ENCODE measurements at regions not wholly inside any gene's neighbourhood (a gene's known extent, or its start where the extent isn't known, plus 50 kb on each side); places are given as distances from the start of the nearest gene placed in this dataset.

DNA sequence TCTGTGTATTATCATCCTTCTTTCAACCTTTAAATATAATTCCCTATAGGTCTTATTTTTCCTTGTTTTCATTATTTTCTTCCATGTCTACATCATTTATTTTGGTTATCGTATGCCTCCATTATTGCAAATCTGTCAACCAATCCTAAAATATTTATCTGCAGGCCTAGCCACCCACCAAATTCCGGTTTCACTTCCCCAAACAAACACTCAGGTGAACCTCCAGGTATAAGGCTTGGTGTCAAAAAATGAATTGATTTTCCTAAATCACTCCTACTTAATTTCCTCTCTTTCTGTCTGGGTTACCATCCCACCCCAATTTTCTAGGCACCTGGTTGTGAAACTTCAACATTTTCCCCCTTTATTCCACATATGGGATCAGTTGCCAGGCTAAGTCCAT, 111.9 kb upstream of the LINC00305 start:
- intact Hi-C loops (cut with DNase I), result no loop called here
- 95% methylated on average over 2 of the region's 2 CpGs for WGBS

DNA sequence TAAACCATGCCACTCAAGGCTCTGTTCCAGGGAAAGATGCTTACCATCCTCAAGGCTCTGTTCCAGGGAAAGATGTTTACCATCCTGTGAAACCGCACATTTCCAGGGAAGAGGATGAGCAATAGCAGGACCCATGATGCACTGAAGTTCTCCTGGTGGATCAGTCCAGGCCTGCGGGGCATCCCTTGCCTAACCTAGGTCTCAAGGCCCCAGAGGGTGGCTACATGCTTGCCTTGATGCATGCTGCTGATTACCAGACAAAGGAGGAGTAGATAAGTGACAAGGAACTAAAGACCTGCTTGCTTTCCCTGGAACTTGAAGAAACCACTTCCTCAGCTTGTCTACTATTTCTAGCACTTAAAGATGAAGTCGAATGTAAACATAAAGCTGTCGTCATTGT, 111.0 kb upstream of the LINC00305 start:
- DNase-seq (ENCODE audit: low spot score), result no peak

More for the DNA sequence above, 111.9 kb upstream of the LINC00305 start:
- TF ChIP-seq POLR2A (IDR thresholded peaks at IDR 0.05), result no peak
- TF ChIP-seq, protein P1, sequence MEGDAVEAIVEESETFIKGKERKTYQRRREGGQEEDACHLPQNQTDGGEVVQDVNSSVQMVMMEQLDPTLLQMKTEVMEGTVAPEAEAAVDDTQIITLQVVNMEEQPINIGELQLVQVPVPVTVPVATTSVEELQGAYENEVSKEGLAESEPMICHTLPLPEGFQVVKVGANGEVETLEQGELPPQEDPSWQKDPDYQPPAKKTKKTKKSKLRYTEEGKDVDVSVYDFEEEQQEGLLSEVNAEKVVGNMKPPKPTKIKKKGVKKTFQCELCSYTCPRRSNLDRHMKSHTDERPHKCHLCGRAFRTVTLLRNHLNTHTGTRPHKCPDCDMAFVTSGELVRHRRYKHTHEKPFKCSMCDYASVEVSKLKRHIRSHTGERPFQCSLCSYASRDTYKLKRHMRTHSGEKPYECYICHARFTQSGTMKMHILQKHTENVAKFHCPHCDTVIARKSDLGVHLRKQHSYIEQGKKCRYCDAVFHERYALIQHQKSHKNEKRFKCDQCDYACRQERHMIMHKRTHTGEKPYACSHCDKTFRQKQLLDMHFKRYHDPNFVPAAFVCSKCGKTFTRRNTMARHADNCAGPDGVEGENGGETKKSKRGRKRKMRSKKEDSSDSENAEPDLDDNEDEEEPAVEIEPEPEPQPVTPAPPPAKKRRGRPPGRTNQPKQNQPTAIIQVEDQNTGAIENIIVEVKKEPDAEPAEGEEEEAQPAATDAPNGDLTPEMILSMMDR (IDR thresholded peaks at IDR 0.05), result no peak
- Histone ChIP-seq H3K4me1 (replicated peaks) (no peaks in the 10 kb centered on the region), H3K9me3 (no peaks in the 10 kb centered on the region), H3K27ac (no peak overlapping the region), H3K27me3 (replicated peaks; ENCODE audit: insufficient read depth) (no peaks in the 10 kb centered on the region), H3K4me3 (no peak overlapping the region), H3K36me3 (no peaks in the 10 kb centered on the region)
- no peak for DNase-seq (ENCODE audit: low spot score)

DNA sequence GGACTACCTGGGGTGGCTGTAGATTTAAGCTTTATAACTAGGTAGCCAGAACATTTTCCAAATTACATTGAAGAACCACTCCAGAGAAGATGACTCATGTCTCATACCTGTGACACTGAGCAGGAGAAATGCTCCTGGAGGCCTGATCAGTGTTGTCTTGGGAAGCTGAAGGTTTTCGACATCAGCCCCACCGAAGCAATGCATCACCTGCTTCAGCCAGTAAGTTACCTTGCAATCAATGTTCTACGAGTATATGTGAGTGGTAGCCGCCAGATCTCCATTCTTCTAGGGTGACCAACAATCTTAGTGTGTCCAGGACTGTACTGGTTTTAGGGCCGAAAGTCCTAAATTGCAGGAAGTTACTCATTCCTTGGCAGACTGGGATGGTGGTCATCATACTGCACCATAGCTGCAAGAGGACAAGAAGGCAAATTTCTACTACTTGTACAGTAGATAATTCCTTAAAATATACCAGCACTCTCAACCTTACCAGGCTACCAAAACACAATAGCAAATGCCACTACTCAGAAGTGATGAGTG, 109.3 kb upstream of the LINC00305 start:
- WGBS, result 98% methylated on average over 5 of the region's 5 CpGs
- TF ChIP-seq, protein P1 (IDR thresholded peaks at IDR 0.05), result no peak
- TF ChIP-seq POLR2A (IDR thresholded peaks at IDR 0.05) (no peak), POLR2AphosphoS5 (IDR thresholded peaks at IDR 0.05) (no peak)
- Histone ChIP-seq H3K9me3 (no peaks in the 10 kb centered on the region), H3K36me3 (no peaks in the 10 kb centered on the region), H3K4me3 (no peak overlapping the region), H3K4me1 (replicated peaks) (no peaks in the 10 kb centered on the region), H3K27ac (no peak overlapping the region), H3K27me3 (replicated peaks; ENCODE audit: insufficient read depth) (no peaks in the 10 kb centered on the region)
- intact Hi-C loops (cut with DNase I), result no loop called here
- DNase-seq (ENCODE audit: low spot score), result no peak

More for the DNA sequence above, 111.0 kb upstream of the LINC00305 start:
- no peak for TF ChIP-seq POLR2A (IDR thresholded peaks at IDR 0.05)
- TF ChIP-seq, protein P1 (IDR thresholded peaks at IDR 0.05), result no peak
- no peak for TF ChIP-seq POLR2AphosphoS5 (IDR thresholded peaks at IDR 0.05)
- Histone ChIP-seq H3K9me3 (no peaks in the 10 kb centered on the region), H3K36me3 (no peaks in the 10 kb centered on the region), H3K4me3 (no peak overlapping the region), H3K27me3 (replicated peaks; ENCODE audit: insufficient read depth) (no peaks in the 10 kb centered on the region), H3K27ac (no peak overlapping the region), H3K4me1 (replicated peaks) (no peaks in the 10 kb centered on the region)
- 54% methylated on average over 4 of the region's 4 CpGs for WGBS
- intact Hi-C loops (cut with DNase I), result no loop called here

DNA sequence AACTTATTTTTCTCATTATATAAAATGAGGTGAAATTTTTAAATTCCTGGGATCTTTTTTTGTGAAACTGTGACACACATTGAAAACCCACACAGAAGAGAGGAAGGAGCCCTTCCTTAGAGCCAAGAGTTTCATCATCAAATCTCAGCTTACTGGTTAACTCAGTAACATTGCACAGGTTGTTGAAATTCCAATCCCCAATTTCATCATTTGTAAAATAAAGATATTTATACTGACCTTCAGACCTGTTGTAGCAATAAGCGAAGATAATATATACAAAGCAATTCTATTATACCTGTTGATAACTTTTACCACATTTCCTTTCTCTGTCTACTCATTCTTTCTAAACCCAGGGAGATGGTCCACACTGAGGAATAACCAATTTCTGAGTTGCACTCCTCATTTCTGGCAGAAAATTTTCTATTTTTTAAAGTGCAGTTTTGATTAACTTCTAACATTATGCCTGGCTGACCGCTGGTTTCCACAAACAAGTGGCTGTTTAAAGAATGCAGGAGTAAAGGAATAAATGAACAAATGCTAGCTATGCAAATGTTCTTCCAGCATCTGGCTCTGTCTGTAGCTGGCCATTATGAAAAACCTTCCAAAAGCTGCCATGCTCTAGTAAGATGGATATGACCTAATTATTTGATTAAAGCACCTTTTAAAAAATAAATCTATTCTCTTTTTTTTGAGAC, 105.7 kb upstream of the LINC00305 start:
- H3K27me3 ChIP-seq (replicated peaks; ENCODE audit: insufficient read depth), result no peaks in the 10 kb centered on the region
- WGBS, result 92% methylated on average over 2 of the region's 2 CpGs
- H3K4me1 ChIP-seq (replicated peaks), result no peaks in the 10 kb centered on the region
- intact Hi-C loops (cut with DNase I), result no loop called here
- H3K9me3 ChIP-seq, result no peaks in the 10 kb centered on the region
- H3K36me3 ChIP-seq, result no peaks in the 10 kb centered on the region
- DNase-seq (ENCODE audit: low spot score), result no peak
- TF ChIP-seq POLR2A (IDR thresholded peaks at IDR 0.05) (no peak), POLR2AphosphoS5 (IDR thresholded peaks at IDR 0.05) (no peak)
- TF ChIP-seq, protein P1 (IDR thresholded peaks at IDR 0.05), result no peak
- H3K27ac ChIP-seq, result no peak overlapping the region
- H3K4me3 ChIP-seq, result no peak overlapping the region

DNA sequence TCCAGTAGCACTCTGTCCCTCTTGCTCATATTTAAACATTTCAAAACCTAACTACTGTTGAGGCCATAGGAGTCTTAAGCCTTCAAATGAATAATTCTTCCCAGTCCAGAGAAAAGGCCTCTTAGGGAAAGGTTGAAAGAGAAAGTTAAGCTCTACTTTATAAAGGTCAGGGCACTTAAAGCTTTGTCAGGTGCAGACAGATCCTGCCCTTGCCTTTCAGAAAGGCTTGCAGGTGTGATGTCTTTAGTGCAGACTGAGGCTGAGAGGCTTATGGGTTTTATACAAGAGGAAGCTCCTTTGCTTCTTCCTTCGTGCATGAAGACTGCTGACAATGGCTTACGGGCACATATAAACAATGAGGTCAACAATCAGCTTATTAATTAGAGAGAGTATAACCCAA, 105.0 kb upstream of the LINC00305 start:
- no peak for DNase-seq (ENCODE audit: low spot score)
- Histone ChIP-seq H3K4me1 (replicated peaks) (no peaks in the 10 kb centered on the region), H3K27ac (no peak overlapping the region), H3K9me3 (no peaks in the 10 kb centered on the region), H3K36me3 (no peaks in the 10 kb centered on the region), H3K27me3 (replicated peaks; ENCODE audit: insufficient read depth) (no peaks in the 10 kb centered on the region), H3K4me3 (no peak overlapping the region)
- intact Hi-C loops (cut with DNase I), result no loop called here
- TF ChIP-seq, protein P1 (IDR thresholded peaks at IDR 0.05), result no peak
- TF ChIP-seq POLR2AphosphoS5 (IDR thresholded peaks at IDR 0.05) (no peak), POLR2A (IDR thresholded peaks at IDR 0.05) (no peak)
- WGBS, result 73% methylated on average over 2 of the region's 2 CpGs
